Natural killer cell (primary cell): ENCODE measurements at regions not wholly inside any gene's neighbourhood (a gene's known extent, or its start where the extent isn't known, plus 50 kb on each side); places are given as distances from the start of the nearest gene placed in this dataset.
"Not testable (repeated sequence)": the region's sequence is repeated elsewhere in the genome, so short reads cannot be mapped to it uniquely, and the experiment has no call there.

Experiments used
- ATAC-seq, 3 donors: fragments of 150-1000 bp in 2 of 3; fragments of 200-7000 bp in 1 of 3; cut with Tn5 transposase; 1 replicate in 1 of 3; 2 replicates in 2 of 3; pipeline ENCODE4 v1.10.0; 2021; ENCODE audit warnings: mild to moderate bottlenecking in 2 of 3, moderate library complexity in 2 of 3
- DNase-seq, 2 donors: peaks; one replicate each; pipeline versions ENCODE4 v3.0.0 to v3.0.0-alpha.2; 2013 to 2021; ENCODE audit warnings: mixed read lengths in 1 of 2
- H3K27ac ChIP-seq: one replicate; pipeline ENCODE4 v1.5.1; 2013; ENCODE audit warnings: mild to moderate bottlenecking, low read length
- H3K27me3 ChIP-seq: one replicate; pipeline ENCODE4 v1.6.1; 2013; ENCODE audit warnings: low read length; ENCODE audit not compliant: control insufficient read depth, insufficient read depth
- H3K36me3 ChIP-seq: one replicate; pipeline ENCODE4 v1.6.1; 2013; ENCODE audit warnings: low read length; ENCODE audit not compliant: control insufficient read depth, insufficient read depth
- H3K4me1 ChIP-seq: one replicate; pipeline ENCODE4 v1.6.1; 2013; ENCODE audit warnings: low read length; ENCODE audit not compliant: control insufficient read depth, insufficient read depth
- H3K4me3 ChIP-seq: one replicate; pipeline ENCODE4 v1.5.1; 2013; ENCODE audit warnings: low read length
- H3K9me3 ChIP-seq: one replicate; pipeline ENCODE4 v1.6.1; 2013; ENCODE audit warnings: low read length; ENCODE audit not compliant: control insufficient read depth, insufficient read depth
- H3K27ac Mint-ChIP-seq, 2 donors: one replicate each; pipeline ENCODE4 v1.8.0; 2022; ENCODE audit warnings: mild to moderate bottlenecking in 2 of 2, mixed read lengths in 2 of 2, moderate library complexity in 1 of 2
- H3K27me3 Mint-ChIP-seq, 2 donors: one replicate each; pipeline ENCODE4 v1.8.0; 2022; ENCODE audit warnings: low read depth in 2 of 2, mixed read lengths in 2 of 2
- H3K36me3 Mint-ChIP-seq: one replicate; pipeline ENCODE4 v1.8.0; 2022; ENCODE audit warnings: mixed read lengths
- H3K4me1 Mint-ChIP-seq, 2 donors: one replicate each; pipeline ENCODE4 v1.8.0; 2022; ENCODE audit warnings: mixed read lengths in 2 of 2
- H3K4me3 Mint-ChIP-seq: one replicate; pipeline ENCODE4 v1.8.0; 2022; ENCODE audit warnings: mild to moderate bottlenecking, moderate library complexity, mixed read lengths
- H3K9me3 Mint-ChIP-seq, 2 donors: one replicate each; pipeline ENCODE4 v1.8.0; 2022; ENCODE audit warnings: mixed read lengths in 2 of 2
- CTCF ChIP-seq: fragments of 200-600 bp; IDR thresholded peaks from one replicate; pipeline ENCODE4 v1.8.0; 2022; ENCODE audit warnings: antibody characterized with exemption
- WGBS: methylation state at CpG from one replicate; pipeline ENCODE4 v1.1.7; 2013; ENCODE audit warnings: missing lambda C conversion rate; ENCODE audit not compliant: insufficient coverage; 5-methylcytosine and 5-hydroxymethylcytosine counted together
- intact Hi-C: fragments of 100-400 bp; cut with micrococcal nuclease; formaldehyde crosslinking; loops from one replicate; pipeline ENCODE4 v1.14.2; 2022

- Mint-ChIP-seq H3K4me1 (no peaks in the 10 kb centered on the region), H3K27ac (no peak overlapping the region), H3K9me3 (no peaks in the 10 kb centered on the region), H3K4me3 (no peak overlapping the region), H3K36me3 (no peaks in the 10 kb centered on the region), H3K27me3 (peaks cover 0 to 7% of the 10 kb centered on the region in 2 donors)
- TF ChIP-seq CTCF = no peak
- no peak overlapping the region for H3K4me3 ChIP-seq
- H3K27me3 ChIP-seq = no peaks in the 10 kb centered on the region
- intact Hi-C loops = no loop called here
- 67% methylated on average over 1 of the region's 3 CpGs for WGBS
- H3K9me3 ChIP-seq = no peaks in the 10 kb centered on the region
- H3K4me1 ChIP-seq = no peaks in the 10 kb centered on the region
- H3K36me3 ChIP-seq = no peaks in the 10 kb centered on the region
- ATAC-seq (no peak), DNase-seq (no peak)
- H3K27ac ChIP-seq = no peak overlapping the region
These were observed 97.1 kb upstream of the USP9X start for GRCh38 chrX:40988100-40988499.

- H3K36me3 ChIP-seq, H3K27ac Mint-ChIP-seq, H3K4me1 ChIP-seq, H3K4me1 Mint-ChIP-seq, H3K27ac ChIP-seq, H3K9me3 ChIP-seq, ATAC-seq, DNase-seq, H3K4me3 ChIP-seq, H3K4me3 Mint-ChIP-seq, H3K9me3 Mint-ChIP-seq, H3K36me3 Mint-ChIP-seq, H3K27me3 ChIP-seq, intact Hi-C loops, H3K27me3 Mint-ChIP-seq: not testable (repeated sequence)
- no CpG with 5 or more reads among the region's 2 CpGs for WGBS
These were observed 91.8 kb upstream of the USP9X start for GRCh38 chrX:40993395-40993794.

- no peaks in the 10 kb centered on the region for H3K4me1 Mint-ChIP-seq
- H3K36me3 ChIP-seq = no peaks in the 10 kb centered on the region
- no peak overlapping the region for H3K27ac Mint-ChIP-seq
- DNase-seq (peak in 1 of 2 donors; percentile 3), ATAC-seq (peak; percentile 57 to 78 (median 76))
- peak overlapping the region; percentile 41 for H3K4me3 Mint-ChIP-seq
- intact Hi-C loops = no loop called here
- no peaks in the 10 kb centered on the region for H3K9me3 Mint-ChIP-seq
- H3K27me3 Mint-ChIP-seq = no peaks in the 10 kb centered on the region
- no peaks in the 10 kb centered on the region for H3K36me3 Mint-ChIP-seq
- no peak for TF ChIP-seq CTCF
- no peaks in the 10 kb centered on the region for H3K4me1 ChIP-seq
- no peak overlapping the region for H3K27ac ChIP-seq
- no peaks in the 10 kb centered on the region for H3K27me3 ChIP-seq
- no peak overlapping the region for H3K4me3 ChIP-seq
- no peaks in the 10 kb centered on the region for H3K9me3 ChIP-seq
- 33% methylated on average over 1 of the region's 3 CpGs for WGBS
These were observed 88.2 kb upstream of the USP9X start for GRCh38 chrX:40996886-40997530.

GRCh38 chrX:40998123-40998522, 87.1 kb upstream of the USP9X start:
- Histone ChIP-seq H3K9me3 (no peaks in the 10 kb centered on the region), H3K4me1 (no peaks in the 10 kb centered on the region), H3K27ac (no peak overlapping the region), H3K4me3 (no peak overlapping the region), H3K27me3 (no peaks in the 10 kb centered on the region), H3K36me3 (no peaks in the 10 kb centered on the region)
- 94% methylated on average over 3 of the region's 5 CpGs for WGBS
- Mint-ChIP-seq H3K27me3 (no peaks in the 10 kb centered on the region), H3K27ac (no peak overlapping the region), H3K36me3 (no peaks in the 10 kb centered on the region), H3K4me1 (no peaks in the 10 kb centered on the region), H3K9me3 (no peaks in the 10 kb centered on the region), H3K4me3 (no peak overlapping the region)
- DNase-seq (no peak), ATAC-seq (no peak)
- intact Hi-C loops = no loop called here
- no peak for TF ChIP-seq CTCF
